ENCODE measurements at regions not wholly inside any gene's neighbourhood (a gene's known extent, or its start where the extent isn't known, plus 50 kb on each side); places are given as distances from the start of the nearest gene placed in this dataset.

- H3K4me2 ChIP-seq (ENCODE audit: low read length): no peak overlapping the region
- ChIA-PET POLR2A (ENCODE audit: unreplicated experiment) (no interaction called here), CTCF (no interaction called here)
- no peak overlapping the region for H2AFZ ChIP-seq (ENCODE audit: low read length)
- intact Hi-C loops (cut with micrococcal nuclease): no loop called here
- H3K9me2 ChIP-seq (replicated peaks; ENCODE audit: low read length): no peaks in the 10 kb centered on the region
- no peak for DNase-seq
- H3K9ac ChIP-seq (ENCODE audit: low read length): no peak overlapping the region
- ATAC-seq: no peak
- H3K27ac ChIP-seq (ENCODE audit: low read length): no peak overlapping the region
- no peaks in the 10 kb centered on the region for H3K9me3 ChIP-seq (ENCODE audit: low read length)
- TF ChIP-seq, protein P1, sequence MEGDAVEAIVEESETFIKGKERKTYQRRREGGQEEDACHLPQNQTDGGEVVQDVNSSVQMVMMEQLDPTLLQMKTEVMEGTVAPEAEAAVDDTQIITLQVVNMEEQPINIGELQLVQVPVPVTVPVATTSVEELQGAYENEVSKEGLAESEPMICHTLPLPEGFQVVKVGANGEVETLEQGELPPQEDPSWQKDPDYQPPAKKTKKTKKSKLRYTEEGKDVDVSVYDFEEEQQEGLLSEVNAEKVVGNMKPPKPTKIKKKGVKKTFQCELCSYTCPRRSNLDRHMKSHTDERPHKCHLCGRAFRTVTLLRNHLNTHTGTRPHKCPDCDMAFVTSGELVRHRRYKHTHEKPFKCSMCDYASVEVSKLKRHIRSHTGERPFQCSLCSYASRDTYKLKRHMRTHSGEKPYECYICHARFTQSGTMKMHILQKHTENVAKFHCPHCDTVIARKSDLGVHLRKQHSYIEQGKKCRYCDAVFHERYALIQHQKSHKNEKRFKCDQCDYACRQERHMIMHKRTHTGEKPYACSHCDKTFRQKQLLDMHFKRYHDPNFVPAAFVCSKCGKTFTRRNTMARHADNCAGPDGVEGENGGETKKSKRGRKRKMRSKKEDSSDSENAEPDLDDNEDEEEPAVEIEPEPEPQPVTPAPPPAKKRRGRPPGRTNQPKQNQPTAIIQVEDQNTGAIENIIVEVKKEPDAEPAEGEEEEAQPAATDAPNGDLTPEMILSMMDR (conservative IDR thresholded peaks at IDR 0.05; ENCODE audit: low read depth, low read length): no peak
- TF ChIP-seq EZH2 (IDR thresholded peaks at IDR 0.05; ENCODE audit: low read length, unreplicated experiment): no peak
- no peak for TF ChIP-seq EZH2phosphoT487 (IDR thresholded peaks at IDR 0.05; ENCODE audit: borderline replicate concordance, low read length)
- no peaks in the 10 kb centered on the region for H3F3A ChIP-seq (ENCODE audit: low read length, unreplicated experiment)
- no TSS peak for BruUV-seq (replicated peaks)
- H3K79me2 ChIP-seq (ENCODE audit: low read length): no peaks in the 10 kb centered on the region
- no peaks in the 10 kb centered on the region for H3K4me1 ChIP-seq (ENCODE audit: insufficient read depth, low read length)
- H3K4me3 ChIP-seq (ENCODE audit: low read length): no peak overlapping the region
- H3K27me3 ChIP-seq (ENCODE audit: low read length): no peaks in the 10 kb centered on the region
- no peaks in the 10 kb centered on the region for H3K36me3 ChIP-seq (ENCODE audit: low read depth, low read length)
- no peaks in the 10 kb centered on the region for H4K20me1 ChIP-seq (ENCODE audit: low read length)
These were observed 951.6 kb upstream of the MIR17HG start for GRCh38 chr13:90395846-90396245.

GRCh38 chr13:90396266-90396665, 951.2 kb upstream of the MIR17HG start:
- no peaks in the 10 kb centered on the region for H3K4me1 ChIP-seq (ENCODE audit: insufficient read depth, low read length)
- TF ChIP-seq EZH2 (IDR thresholded peaks at IDR 0.05; ENCODE audit: low read length, unreplicated experiment): no peak
- TF ChIP-seq, protein P1 (conservative IDR thresholded peaks at IDR 0.05; ENCODE audit: low read depth, low read length): no peak
- TF ChIP-seq EZH2phosphoT487 (IDR thresholded peaks at IDR 0.05; ENCODE audit: borderline replicate concordance, low read length): no peak
- ATAC-seq: no peak
- no peak overlapping the region for H3K27ac ChIP-seq (ENCODE audit: low read length)
- no peak overlapping the region for H2AFZ ChIP-seq (ENCODE audit: low read length)
- no peak overlapping the region for H3K4me2 ChIP-seq (ENCODE audit: low read length)
- no peaks in the 10 kb centered on the region for H3K36me3 ChIP-seq (ENCODE audit: low read depth, low read length)
- no peaks in the 10 kb centered on the region for H3K9me2 ChIP-seq (replicated peaks; ENCODE audit: low read length)
- no peaks in the 10 kb centered on the region for H3K9me3 ChIP-seq (ENCODE audit: low read length)
- DNase-seq: no peak
- no peaks in the 10 kb centered on the region for H3F3A ChIP-seq (ENCODE audit: low read length, unreplicated experiment)
- H3K79me2 ChIP-seq (ENCODE audit: low read length): no peaks in the 10 kb centered on the region
- ChIA-PET POLR2A (ENCODE audit: unreplicated experiment) (no interaction called here), CTCF (no interaction called here)
- intact Hi-C loops (cut with micrococcal nuclease): no loop called here
- no peak overlapping the region for H3K9ac ChIP-seq (ENCODE audit: low read length)
- H3K4me3 ChIP-seq (ENCODE audit: low read length): no peak overlapping the region
- no peaks in the 10 kb centered on the region for H4K20me1 ChIP-seq (ENCODE audit: low read length)
- no peaks in the 10 kb centered on the region for H3K27me3 ChIP-seq (ENCODE audit: low read length)
- no TSS peak for BruUV-seq (replicated peaks)

DNA sequence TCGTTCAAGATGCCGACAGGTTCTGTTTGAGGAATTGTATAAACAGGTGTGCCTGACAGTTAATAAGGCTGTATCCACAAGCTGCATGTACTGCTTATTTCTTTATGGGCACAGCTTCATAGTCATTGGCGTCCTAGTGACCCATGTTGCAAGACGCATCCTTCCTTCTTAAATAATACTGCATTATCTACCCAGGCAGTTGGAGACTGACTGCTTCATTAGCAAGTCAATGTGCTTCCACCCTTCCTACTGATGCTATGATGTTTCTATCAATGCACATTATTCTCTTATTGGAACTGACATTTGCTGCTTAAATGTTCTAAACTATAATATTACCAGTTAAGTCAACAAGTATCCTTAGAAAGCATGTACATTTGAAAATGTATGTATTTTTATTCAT, 950.0 kb upstream of the MIR17HG start:
- ATAC-seq (no peak), DNase-seq (no peak)
- Histone ChIP-seq H2AFZ (ENCODE audit: low read length) (no peak overlapping the region), H3K4me3 (ENCODE audit: low read length) (no peak overlapping the region), H3K4me2 (ENCODE audit: low read length) (no peak overlapping the region), H3K9me2 (replicated peaks; ENCODE audit: low read length) (no peaks in the 10 kb centered on the region), H3K36me3 (ENCODE audit: low read depth, low read length) (no peaks in the 10 kb centered on the region), H3K27me3 (ENCODE audit: low read length) (no peaks in the 10 kb centered on the region), H3F3A (ENCODE audit: low read length, unreplicated experiment) (no peaks in the 10 kb centered on the region), H3K9ac (ENCODE audit: low read length) (no peak overlapping the region), H3K9me3 (ENCODE audit: low read length) (no peaks in the 10 kb centered on the region), H3K27ac (ENCODE audit: low read length) (no peak overlapping the region), H4K20me1 (ENCODE audit: low read length) (no peaks in the 10 kb centered on the region), H3K79me2 (ENCODE audit: low read length) (no peaks in the 10 kb centered on the region), H3K4me1 (ENCODE audit: insufficient read depth, low read length) (no peaks in the 10 kb centered on the region)
- no TSS peak for BruUV-seq (replicated peaks)
- ChIA-PET POLR2A (ENCODE audit: unreplicated experiment) (no interaction called here), CTCF (no interaction called here)
- TF ChIP-seq EZH2 (IDR thresholded peaks at IDR 0.05; ENCODE audit: low read length, unreplicated experiment): no peak
- TF ChIP-seq EZH2phosphoT487 (IDR thresholded peaks at IDR 0.05; ENCODE audit: borderline replicate concordance, low read length): no peak
- TF ChIP-seq, protein P1 (conservative IDR thresholded peaks at IDR 0.05; ENCODE audit: low read depth, low read length): no peak
- intact Hi-C loops (cut with micrococcal nuclease): no loop called here
